ENCODE measurements at regions not wholly inside any gene's neighbourhood (a gene's known extent, or its start where the extent isn't known, plus 50 kb on each side); places are given as distances from the start of the nearest gene placed in this dataset.

DNA sequence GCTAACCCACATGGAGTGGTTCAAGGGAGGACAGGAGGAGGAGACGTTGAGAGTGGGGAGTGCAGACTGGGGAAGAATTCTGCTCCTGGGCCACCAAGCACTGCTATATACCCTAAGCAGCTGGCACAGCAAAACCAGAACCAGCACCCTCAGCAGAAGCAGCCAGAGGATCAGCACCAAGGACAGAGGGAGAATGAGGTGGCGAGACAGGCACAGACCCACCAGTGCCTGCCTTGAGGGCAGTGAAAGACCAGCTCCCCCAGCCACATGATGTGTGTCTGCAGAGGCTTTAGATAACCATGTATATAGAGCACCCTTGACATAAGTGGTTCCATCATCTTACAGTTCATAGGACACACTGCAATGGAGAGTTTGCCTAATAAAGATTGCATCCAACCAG lies 319.0 kb downstream of the GABRB3 start:
- TF ChIP-seq, protein P1, sequence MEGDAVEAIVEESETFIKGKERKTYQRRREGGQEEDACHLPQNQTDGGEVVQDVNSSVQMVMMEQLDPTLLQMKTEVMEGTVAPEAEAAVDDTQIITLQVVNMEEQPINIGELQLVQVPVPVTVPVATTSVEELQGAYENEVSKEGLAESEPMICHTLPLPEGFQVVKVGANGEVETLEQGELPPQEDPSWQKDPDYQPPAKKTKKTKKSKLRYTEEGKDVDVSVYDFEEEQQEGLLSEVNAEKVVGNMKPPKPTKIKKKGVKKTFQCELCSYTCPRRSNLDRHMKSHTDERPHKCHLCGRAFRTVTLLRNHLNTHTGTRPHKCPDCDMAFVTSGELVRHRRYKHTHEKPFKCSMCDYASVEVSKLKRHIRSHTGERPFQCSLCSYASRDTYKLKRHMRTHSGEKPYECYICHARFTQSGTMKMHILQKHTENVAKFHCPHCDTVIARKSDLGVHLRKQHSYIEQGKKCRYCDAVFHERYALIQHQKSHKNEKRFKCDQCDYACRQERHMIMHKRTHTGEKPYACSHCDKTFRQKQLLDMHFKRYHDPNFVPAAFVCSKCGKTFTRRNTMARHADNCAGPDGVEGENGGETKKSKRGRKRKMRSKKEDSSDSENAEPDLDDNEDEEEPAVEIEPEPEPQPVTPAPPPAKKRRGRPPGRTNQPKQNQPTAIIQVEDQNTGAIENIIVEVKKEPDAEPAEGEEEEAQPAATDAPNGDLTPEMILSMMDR (IDR thresholded peaks at IDR 0.05): no peak
- no peaks in the 10 kb centered on the region for H3K9me3 ChIP-seq

DNA sequence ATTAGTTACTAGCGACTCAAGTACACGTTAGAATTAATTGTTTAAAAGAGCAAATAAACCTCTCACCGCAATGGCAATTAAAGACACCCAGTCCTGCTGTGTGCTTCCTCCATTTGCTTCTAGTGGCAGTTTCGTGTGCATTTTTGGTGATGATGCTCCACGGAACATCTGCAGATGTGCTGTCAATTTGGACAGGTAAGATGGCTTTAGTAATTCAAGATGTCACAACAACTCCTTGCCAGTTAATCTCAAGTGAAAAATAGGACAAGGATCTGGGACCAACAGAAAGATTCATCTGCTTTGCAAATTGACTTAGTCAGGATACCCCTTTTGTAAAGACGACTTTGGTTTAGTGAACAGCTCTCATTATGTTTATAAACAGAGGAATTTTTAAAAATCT lies 320.9 kb downstream of the GABRB3 start:
- Histone ChIP-seq H3K4me3 (no peak overlapping the region), H3K27ac (no peak overlapping the region), H3K4me1 (no peaks in the 10 kb centered on the region), H3K36me3 (peaks cover 7% of the 10 kb centered on the region), H3K27me3 (no peaks in the 10 kb centered on the region), H3K9me3 (no peaks in the 10 kb centered on the region)
- DNase-seq (ENCODE audit: low spot score): no peak
- TF ChIP-seq, protein P1 (IDR thresholded peaks at IDR 0.05): no peak

More for the DNA sequence above, 319.0 kb downstream of the GABRB3 start:
- H3K27ac ChIP-seq: no peak overlapping the region
- DNase-seq (ENCODE audit: low spot score): no peak
- no peak overlapping the region for H3K4me3 ChIP-seq
- H3K4me1 ChIP-seq: no peaks in the 10 kb centered on the region
- H3K27me3 ChIP-seq: no peaks in the 10 kb centered on the region
- H3K36me3 ChIP-seq: peaks cover 7% of the 10 kb centered on the region

DNA sequence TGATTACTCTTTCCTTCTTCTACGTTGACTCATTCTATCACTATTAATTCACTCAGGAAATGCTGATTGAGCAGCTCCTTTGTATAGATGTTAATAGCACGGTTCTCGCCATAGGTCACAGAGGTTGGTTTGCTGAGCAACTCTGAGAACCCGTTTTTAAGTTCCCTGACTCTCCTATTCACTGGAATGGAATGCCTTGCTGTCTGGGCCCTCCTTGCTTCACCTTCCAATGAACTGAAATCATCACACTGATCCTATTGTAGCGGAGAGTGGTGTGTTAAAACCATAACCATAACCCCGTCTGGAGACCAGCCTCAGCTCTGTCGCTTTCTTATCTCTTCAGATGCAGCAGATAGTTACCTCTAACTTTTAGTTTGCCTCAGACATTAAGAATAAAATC lies 323.6 kb downstream of the GABRB3 start:
- Histone ChIP-seq H3K27me3 (no peaks in the 10 kb centered on the region), H3K4me3 (no peak overlapping the region), H3K36me3 (peaks cover 7% of the 10 kb centered on the region), H3K4me1 (no peaks in the 10 kb centered on the region), H3K9me3 (no peaks in the 10 kb centered on the region), H3K27ac (no peak overlapping the region)
- no peak for DNase-seq (ENCODE audit: low spot score)
- TF ChIP-seq, protein P1 (IDR thresholded peaks at IDR 0.05): no peak

DNA sequence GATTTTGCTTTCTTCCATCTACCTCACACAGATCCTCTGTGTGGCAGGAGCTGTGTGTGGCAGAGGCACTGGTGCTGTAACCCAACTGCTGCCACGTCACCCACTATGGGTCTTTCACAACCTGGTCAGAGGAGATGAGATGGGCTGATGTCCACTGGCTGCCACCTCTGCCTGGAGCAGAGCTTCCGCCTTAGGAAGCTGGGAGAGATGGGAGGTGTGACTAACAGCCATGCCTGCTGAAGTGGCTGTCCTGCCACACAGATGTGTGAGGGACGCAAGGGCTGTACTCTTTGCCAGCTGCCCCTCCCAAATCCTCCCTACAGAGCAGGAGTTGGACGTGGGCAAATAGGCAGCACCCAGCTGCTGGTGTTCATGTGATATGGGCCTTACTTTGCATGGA lies 329.5 kb downstream of the GABRB3 start:
- Histone ChIP-seq H3K36me3 (no peaks in the 10 kb centered on the region), H3K27me3 (no peaks in the 10 kb centered on the region), H3K4me3 (no peak overlapping the region), H3K4me1 (peaks cover 3 to 13% of the 10 kb centered on the region in 2 donors), H3K27ac (peak overlapping the region; percentile 80 to 91), H3K9me3 (no peaks in the 10 kb centered on the region)
- TF ChIP-seq, protein P1 (IDR thresholded peaks at IDR 0.05): no peak
- DNase-seq (ENCODE audit: low spot score): peak; percentile 71

DNA sequence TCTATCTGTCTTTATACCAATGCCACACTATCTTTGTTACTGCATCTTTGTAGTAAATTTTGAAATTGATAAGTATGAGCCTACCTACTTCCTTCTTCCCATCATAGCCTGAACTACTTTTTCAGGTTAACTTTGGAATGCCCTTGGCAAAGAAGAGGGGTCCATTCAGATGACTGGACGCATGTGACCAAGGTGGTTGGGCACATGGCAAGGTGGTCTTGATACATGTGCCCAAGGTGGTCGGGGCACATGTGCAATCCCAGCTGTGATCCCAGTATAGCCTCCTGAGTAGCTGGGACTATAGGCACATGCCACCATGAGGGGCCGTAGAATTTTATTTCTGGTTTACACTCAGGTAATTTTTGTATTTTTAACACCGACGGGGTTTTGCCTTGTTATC lies 330.2 kb downstream of the GABRB3 start:
- H3K4me1 ChIP-seq: peaks cover 3 to 13% of the 10 kb centered on the region in 2 donors
- TF ChIP-seq, protein P1 (IDR thresholded peaks at IDR 0.05): no peak
- H3K27ac ChIP-seq: peak overlapping the region; percentile 80 to 91
- H3K4me3 ChIP-seq: no peak overlapping the region
- H3K27me3 ChIP-seq: no peaks in the 10 kb centered on the region
- no peaks in the 10 kb centered on the region for H3K36me3 ChIP-seq
- no peak for DNase-seq (ENCODE audit: low spot score)
- no peaks in the 10 kb centered on the region for H3K9me3 ChIP-seq

DNA sequence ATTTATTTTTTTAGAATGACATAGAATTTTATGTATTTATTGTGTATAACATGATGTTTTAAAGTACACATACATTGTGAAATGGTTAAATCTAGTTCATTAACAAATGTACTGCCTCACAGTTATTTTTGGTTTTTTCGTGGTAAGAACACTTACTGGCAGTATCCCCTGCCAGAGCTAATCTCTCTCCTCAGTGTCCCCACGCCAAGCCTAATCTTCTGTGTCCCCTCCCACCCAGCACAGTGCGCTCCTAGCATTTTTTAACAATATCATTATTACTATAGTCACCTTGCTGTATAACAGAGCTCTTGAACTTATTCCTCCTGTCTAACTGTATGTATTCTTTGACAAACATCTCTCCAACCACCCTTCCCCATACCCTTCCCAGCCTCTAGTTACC lies 333.2 kb downstream of the GABRB3 start:
- TF ChIP-seq, protein P1 (IDR thresholded peaks at IDR 0.05): no peak
- no peak for DNase-seq (ENCODE audit: low spot score)
- Histone ChIP-seq H3K4me1 (peaks cover 3 to 13% of the 10 kb centered on the region in 2 donors), H3K27me3 (no peaks in the 10 kb centered on the region), H3K9me3 (no peaks in the 10 kb centered on the region), H3K36me3 (no peaks in the 10 kb centered on the region), H3K27ac (peak overlapping the region; percentile 80 to 91), H3K4me3 (no peak overlapping the region)
